ENCODE measurements at regions not wholly inside any gene's neighbourhood (a gene's known extent, or its start where the extent isn't known, plus 50 kb on each side); places are given as distances from the start of the nearest gene placed in this dataset.

DNA sequence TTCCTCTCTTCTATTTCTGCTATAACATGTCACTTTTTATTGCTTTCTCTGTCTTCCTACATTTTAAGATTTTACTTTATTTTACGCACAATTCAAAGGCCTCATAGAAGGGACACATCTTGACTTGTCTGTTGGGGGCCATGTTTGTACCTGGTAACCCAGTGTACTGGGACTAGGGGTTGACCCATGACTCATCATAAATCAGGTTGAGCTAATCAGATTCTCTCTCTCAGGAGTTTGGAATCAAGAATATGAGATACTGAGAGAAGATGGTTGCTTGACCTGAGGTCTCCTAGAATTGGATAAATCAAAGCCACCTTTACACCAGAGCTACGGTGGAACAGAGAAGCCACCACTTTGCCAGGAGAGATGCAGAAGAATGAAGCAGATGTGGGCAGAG, 153.0 kb downstream of the UXS1 start:
- H2AFZ ChIP-seq (ENCODE audit: low read depth): no peak overlapping the region
- H3K9ac ChIP-seq: no peak overlapping the region
- H3K27me3 ChIP-seq (ENCODE audit: insufficient read depth, low read depth): no peaks in the 10 kb centered on the region
- no peak overlapping the region for H3K4me2 ChIP-seq
- no peaks in the 10 kb centered on the region for H3K36me3 ChIP-seq (ENCODE audit: insufficient read depth)
- H4K20me1 ChIP-seq (ENCODE audit: insufficient read depth): no peaks in the 10 kb centered on the region
- H3K4me3 ChIP-seq (IDR thresholded peaks at IDR 0.05; ENCODE audit: insufficient read depth, low read depth, low read length): no peak overlapping the region
- H3K4me1 ChIP-seq (ENCODE audit: low read depth, poor library complexity, severe bottlenecking): no peaks in the 10 kb centered on the region
- TF ChIP-seq CTCF (conservative IDR thresholded peaks at IDR 0.05; ENCODE audit: low read depth, low read length): no peak
- H3K27ac ChIP-seq: no peak overlapping the region
- H3K79me2 ChIP-seq (ENCODE audit: insufficient read depth, low read depth): no peaks in the 10 kb centered on the region

DNA sequence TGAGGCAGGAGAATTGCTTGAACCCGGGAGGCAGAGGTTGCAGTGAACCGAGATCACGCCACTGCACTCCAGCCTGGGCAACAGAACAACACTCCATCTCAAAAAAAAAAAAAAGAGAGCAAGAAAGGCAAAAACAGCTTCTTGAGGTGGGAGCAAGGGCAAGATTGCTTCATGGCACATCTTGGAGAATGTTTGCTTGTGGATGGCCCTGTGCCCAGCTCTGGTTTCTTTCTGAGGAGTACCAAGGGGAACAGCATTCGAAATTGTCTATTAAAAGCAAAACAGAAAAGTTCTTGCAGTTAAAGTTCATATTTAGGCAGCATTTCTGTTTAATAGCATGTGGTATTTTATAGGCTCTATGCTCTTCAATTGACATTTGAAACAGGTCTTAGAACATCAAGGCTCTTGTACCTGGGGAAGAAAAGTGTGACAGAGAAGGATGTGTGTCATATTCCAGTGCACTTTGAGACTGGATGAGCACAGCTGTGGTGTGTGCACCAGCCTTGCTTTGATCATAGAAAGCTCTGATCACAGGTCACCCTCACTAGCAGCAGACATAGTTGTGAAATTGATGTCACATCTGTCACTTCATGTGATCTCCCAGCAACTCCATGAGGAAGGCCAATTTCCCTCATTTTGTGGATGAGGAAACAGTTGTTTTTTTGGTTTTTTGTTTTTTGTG, 154.3 kb downstream of the UXS1 start:
- no peaks in the 10 kb centered on the region for H3K27me3 ChIP-seq (ENCODE audit: insufficient read depth, low read depth)
- H3K79me2 ChIP-seq (ENCODE audit: insufficient read depth, low read depth): no peaks in the 10 kb centered on the region
- H2AFZ ChIP-seq (ENCODE audit: low read depth): no peak overlapping the region

GRCh38 chr2:106038601-106039375, 155.3 kb downstream of the UXS1 start:
- TF ChIP-seq CTCF (conservative IDR thresholded peaks at IDR 0.05; ENCODE audit: low read depth, low read length): no peak
- Histone ChIP-seq H3K4me3 (IDR thresholded peaks at IDR 0.05; ENCODE audit: insufficient read depth, low read depth, low read length) (no peak overlapping the region), H4K20me1 (ENCODE audit: insufficient read depth) (no peaks in the 10 kb centered on the region), H3K27me3 (ENCODE audit: insufficient read depth, low read depth) (no peaks in the 10 kb centered on the region), H3K27ac (no peak overlapping the region), H3K9ac (no peak overlapping the region), H3K36me3 (ENCODE audit: insufficient read depth) (no peaks in the 10 kb centered on the region), H2AFZ (ENCODE audit: low read depth) (no peak overlapping the region), H3K4me2 (no peak overlapping the region), H3K4me1 (ENCODE audit: low read depth, poor library complexity, severe bottlenecking) (no peaks in the 10 kb centered on the region), H3K79me2 (ENCODE audit: insufficient read depth, low read depth) (no peaks in the 10 kb centered on the region)

More for the DNA sequence above, 154.3 kb downstream of the UXS1 start:
- no peaks in the 10 kb centered on the region for H3K4me1 ChIP-seq (ENCODE audit: low read depth, poor library complexity, severe bottlenecking)
- no peak overlapping the region for H3K27ac ChIP-seq
- no peaks in the 10 kb centered on the region for H3K36me3 ChIP-seq (ENCODE audit: insufficient read depth)
- no peak overlapping the region for H3K4me3 ChIP-seq (IDR thresholded peaks at IDR 0.05; ENCODE audit: insufficient read depth, low read depth, low read length)
- no peak for TF ChIP-seq CTCF (conservative IDR thresholded peaks at IDR 0.05; ENCODE audit: low read depth, low read length)
- no peak overlapping the region for H3K4me2 ChIP-seq
- H3K9ac ChIP-seq: no peak overlapping the region
- no peaks in the 10 kb centered on the region for H4K20me1 ChIP-seq (ENCODE audit: insufficient read depth)

DNA sequence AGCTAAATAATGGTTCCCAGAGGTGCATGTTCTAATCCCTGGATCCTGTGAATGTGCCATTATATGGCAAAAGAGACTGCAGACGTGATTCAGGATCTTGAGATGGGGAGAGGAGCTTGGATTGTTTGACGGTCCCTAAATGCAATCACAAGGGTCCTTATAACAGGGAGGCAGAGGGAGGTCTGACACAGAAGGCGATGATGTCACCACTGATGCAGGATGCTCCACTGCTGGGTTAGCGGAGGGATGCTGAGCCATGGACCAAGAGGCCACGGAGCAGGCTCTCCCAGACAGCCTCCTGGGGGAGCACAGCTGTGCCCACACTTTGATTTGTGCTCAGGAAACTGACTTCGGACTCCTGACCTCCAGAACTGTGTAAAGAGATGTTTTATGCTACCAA, 156.2 kb downstream of the UXS1 start:
- H2AFZ ChIP-seq (ENCODE audit: low read depth): no peak overlapping the region
- no peak overlapping the region for H3K4me3 ChIP-seq (IDR thresholded peaks at IDR 0.05; ENCODE audit: insufficient read depth, low read depth, low read length)
- H3K27ac ChIP-seq: no peak overlapping the region
- no peaks in the 10 kb centered on the region for H3K4me1 ChIP-seq (ENCODE audit: low read depth, poor library complexity, severe bottlenecking)
- no peaks in the 10 kb centered on the region for H3K79me2 ChIP-seq (ENCODE audit: insufficient read depth, low read depth)
- no peak overlapping the region for H3K4me2 ChIP-seq
- no peaks in the 10 kb centered on the region for H3K36me3 ChIP-seq (ENCODE audit: insufficient read depth)
- H3K9ac ChIP-seq: no peak overlapping the region
- no peaks in the 10 kb centered on the region for H4K20me1 ChIP-seq (ENCODE audit: insufficient read depth)
- TF ChIP-seq CTCF (conservative IDR thresholded peaks at IDR 0.05; ENCODE audit: low read depth, low read length): no peak
- H3K27me3 ChIP-seq (ENCODE audit: insufficient read depth, low read depth): no peaks in the 10 kb centered on the region

All from KMS-11 (cell line).